SU-DHL-6 (cell line): ENCODE measurements at regions not wholly inside any gene's neighbourhood (a gene's known extent, or its start where the extent isn't known, plus 50 kb on each side); places are given as distances from the start of the nearest gene placed in this dataset.

Experiments
- H2AFZ ChIP-seq: fragments of 200-600 bp; sonication (generic); 2 replicates; pipeline ENCODE4 v1.6.1; 2014; ENCODE audit warnings: low read depth, mild to moderate bottlenecking, moderate library complexity, mixed read lengths, antibody characterized with exemption, low read length; ENCODE audit not compliant: severe bottlenecking
- H3F3A ChIP-seq: fragments of 200-600 bp; shearing (Covaris generic); 2 replicates; pipeline ENCODE4 v1.6.0; 2016; ENCODE audit warnings: antibody characterized with exemption, mild to moderate bottlenecking; ENCODE audit not compliant: insufficient read depth
- H3K27ac ChIP-seq: fragments of 200-600 bp; sonication (generic); 2 replicates; pipeline ENCODE4 v1.5.1; 2016; ENCODE audit warnings: low read depth, mild to moderate bottlenecking, low read length, moderate library complexity, mixed read lengths
- H3K27me3 ChIP-seq: fragments of 200-600 bp; sonication (generic), shearing (Covaris generic); 2 replicates; pipeline ENCODE4 v1.6.0; 2014; ENCODE audit warnings: mild to moderate bottlenecking, low read length
- H3K36me3 ChIP-seq: fragments of 200-600 bp; sonication (generic); 2 replicates; pipeline ENCODE4 v1.6.1; 2014; ENCODE audit warnings: mild to moderate bottlenecking, low read length, mixed read lengths
- H3K4me2 ChIP-seq: fragments of 300-600, 200-600 bp; shearing (Covaris generic), sonication (generic); 2 replicates; pipeline ENCODE4 v1.6.0; 2014; ENCODE audit warnings: low read length, low read depth, mild to moderate bottlenecking; ENCODE audit not compliant: poor library complexity, severe bottlenecking
- H3K4me3 ChIP-seq: fragments of 200-600 bp; sonication (generic); 2 replicates; pipeline ENCODE4 v1.5.1; 2014; ENCODE audit warnings: antibody characterized with exemption, low read length, mild to moderate bottlenecking, mixed read lengths; ENCODE audit not compliant: insufficient read depth, poor library complexity, severe bottlenecking
- H3K79me2 ChIP-seq: fragments of 200-600 bp; sonication (generic); 2 replicates; pipeline ENCODE4 v1.6.1; 2014; ENCODE audit warnings: mild to moderate bottlenecking, low read length, moderate library complexity; ENCODE audit not compliant: insufficient read depth
- H3K9ac ChIP-seq: fragments of 200-600 bp; sonication (generic); 2 replicates; pipeline ENCODE4 v1.7.0; 2014; ENCODE audit warnings: mild to moderate bottlenecking, low read length
- H3K9me2 ChIP-seq: fragments of 200-600 bp; sonication (generic); replicated peaks from 2 replicates; pipeline ENCODE4 v1.6.1; 2014; ENCODE audit warnings: low read length; ENCODE audit not compliant: insufficient read depth
- H3K9me3 ChIP-seq: fragments of 200-600 bp; sonication (generic); 2 replicates; pipeline ENCODE4 v1.6.1; 2014; ENCODE audit warnings: low read length, mixed read lengths; ENCODE audit not compliant: insufficient read depth
- H4K20me1 ChIP-seq: fragments of 200-600 bp; sonication (generic); 2 replicates; pipeline ENCODE4 v1.6.1; 2014; ENCODE audit warnings: low read depth, mild to moderate bottlenecking, antibody characterized with exemption, low read length, moderate library complexity, mixed read lengths
- EZH2phosphoT487 ChIP-seq: fragments of 200-600 bp; sonication (generic), shearing (Covaris generic); conservative IDR thresholded peaks from 2 replicates; pipeline ENCODE4 v1.6.1; 2018; ENCODE audit warnings: mild to moderate bottlenecking, antibody characterized with exemption, low read length, moderate library complexity, mixed read lengths
- TF ChIP-seq, protein P1 (sequence below): fragments of 200-600 bp; sonication (generic); IDR thresholded peaks from one replicate; pipeline ENCODE4 v1.5.1; 2017; ENCODE audit warnings: antibody characterized with exemption, mild to moderate bottlenecking, low read length, moderate library complexity; ENCODE audit not compliant: insufficient read depth, poor library complexity, severe bottlenecking

- H3F3A ChIP-seq = no peaks in the 10 kb centered on the region
- no peak for TF ChIP-seq EZH2phosphoT487
- TF ChIP-seq, protein P1, sequence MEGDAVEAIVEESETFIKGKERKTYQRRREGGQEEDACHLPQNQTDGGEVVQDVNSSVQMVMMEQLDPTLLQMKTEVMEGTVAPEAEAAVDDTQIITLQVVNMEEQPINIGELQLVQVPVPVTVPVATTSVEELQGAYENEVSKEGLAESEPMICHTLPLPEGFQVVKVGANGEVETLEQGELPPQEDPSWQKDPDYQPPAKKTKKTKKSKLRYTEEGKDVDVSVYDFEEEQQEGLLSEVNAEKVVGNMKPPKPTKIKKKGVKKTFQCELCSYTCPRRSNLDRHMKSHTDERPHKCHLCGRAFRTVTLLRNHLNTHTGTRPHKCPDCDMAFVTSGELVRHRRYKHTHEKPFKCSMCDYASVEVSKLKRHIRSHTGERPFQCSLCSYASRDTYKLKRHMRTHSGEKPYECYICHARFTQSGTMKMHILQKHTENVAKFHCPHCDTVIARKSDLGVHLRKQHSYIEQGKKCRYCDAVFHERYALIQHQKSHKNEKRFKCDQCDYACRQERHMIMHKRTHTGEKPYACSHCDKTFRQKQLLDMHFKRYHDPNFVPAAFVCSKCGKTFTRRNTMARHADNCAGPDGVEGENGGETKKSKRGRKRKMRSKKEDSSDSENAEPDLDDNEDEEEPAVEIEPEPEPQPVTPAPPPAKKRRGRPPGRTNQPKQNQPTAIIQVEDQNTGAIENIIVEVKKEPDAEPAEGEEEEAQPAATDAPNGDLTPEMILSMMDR = no peak
- H3K9ac ChIP-seq = no peak overlapping the region
- no peaks in the 10 kb centered on the region for H3K36me3 ChIP-seq
- no peaks in the 10 kb centered on the region for H3K27me3 ChIP-seq
- H3K9me2 ChIP-seq = no peaks in the 10 kb centered on the region
- H3K4me3 ChIP-seq = no peak overlapping the region
- H3K4me2 ChIP-seq = no peak overlapping the region
- no peaks in the 10 kb centered on the region for H4K20me1 ChIP-seq
- H3K27ac ChIP-seq = no peak overlapping the region
- H3K9me3 ChIP-seq = no peaks in the 10 kb centered on the region
- no peaks in the 10 kb centered on the region for H3K79me2 ChIP-seq
- no peak overlapping the region for H2AFZ ChIP-seq
Measured at GRCh38 chr4:27360131-27360530, 499.5 kb downstream of the STIM2 start.

GRCh38 chr4:27360790-27361267, 500.2 kb downstream of the STIM2 start:
- Histone ChIP-seq H4K20me1 (no peaks in the 10 kb centered on the region), H3K79me2 (no peaks in the 10 kb centered on the region), H3K9me3 (no peaks in the 10 kb centered on the region), H3K9me2 (no peaks in the 10 kb centered on the region), H3K36me3 (no peaks in the 10 kb centered on the region), H2AFZ (no peak overlapping the region), H3K9ac (no peak overlapping the region), H3K4me2 (no peak overlapping the region), H3K27me3 (no peaks in the 10 kb centered on the region), H3K27ac (no peak overlapping the region), H3K4me3 (no peak overlapping the region), H3F3A (no peaks in the 10 kb centered on the region)
- no peak for TF ChIP-seq EZH2phosphoT487
- TF ChIP-seq, protein P1 = no peak

DNA sequence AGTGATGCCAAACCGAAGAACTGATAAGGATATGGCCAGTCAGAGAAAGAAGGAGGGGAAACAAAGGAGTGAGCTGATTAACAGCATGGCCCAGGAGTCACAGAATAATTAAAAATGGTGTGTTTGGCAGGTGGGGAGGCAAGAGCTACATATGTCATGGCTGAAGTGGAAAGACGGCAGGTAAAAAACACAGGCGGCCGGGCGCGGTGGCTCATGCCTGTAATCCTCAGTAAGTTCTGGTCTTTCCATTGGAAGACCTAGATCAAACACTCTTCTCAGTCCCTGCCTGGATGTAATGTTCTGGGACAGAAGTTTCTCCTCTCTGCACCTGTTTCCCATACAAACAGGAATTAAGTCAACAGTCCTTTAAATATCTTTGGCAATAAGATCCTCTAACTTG, 503.9 kb downstream of the STIM2 start:
- TF ChIP-seq EZH2phosphoT487 = no peak
- TF ChIP-seq, protein P1 = no peak
- Histone ChIP-seq H4K20me1 (no peaks in the 10 kb centered on the region), H3K9ac (no peak overlapping the region), H3K36me3 (no peaks in the 10 kb centered on the region), H3K27ac (no peak overlapping the region), H3K27me3 (no peaks in the 10 kb centered on the region), H3K4me3 (no peak overlapping the region), H3K4me2 (no peak overlapping the region), H3K9me2 (no peaks in the 10 kb centered on the region), H3F3A (no peaks in the 10 kb centered on the region), H3K79me2 (no peaks in the 10 kb centered on the region), H2AFZ (no peak overlapping the region), H3K9me3 (no peaks in the 10 kb centered on the region)
